ENCODE measurements at regions not wholly inside any gene's neighbourhood (a gene's known extent, or its start where the extent isn't known, plus 50 kb on each side); places are given as distances from the start of the nearest gene placed in this dataset.

DNA sequence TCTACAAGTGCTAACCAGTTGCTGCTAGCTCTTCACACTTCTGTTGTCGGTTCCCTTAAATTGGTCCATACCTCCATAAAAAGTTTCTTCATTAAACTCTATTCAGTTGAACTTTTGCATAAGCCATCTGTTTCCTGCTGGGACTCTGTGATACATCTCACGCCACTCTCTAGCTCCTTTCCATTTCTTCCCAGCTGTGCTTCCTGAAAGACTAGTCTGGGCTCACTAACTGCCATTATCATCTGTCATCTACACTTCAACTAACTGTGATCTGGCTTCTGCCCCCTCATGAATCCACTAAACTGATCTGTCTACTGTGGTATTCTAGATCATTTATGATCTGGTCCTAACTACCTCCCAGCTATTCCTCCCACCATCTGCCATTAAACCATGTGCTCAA, 78.3 kb downstream of the ELAPOR2 start:
- no peak for TF ChIP-seq CTCF (IDR thresholded peaks at IDR 0.05 in 4 of 5, conservative IDR thresholded peaks at IDR 0.05 in 1 of 5)
- TF ChIP-seq POLR2A (IDR thresholded peaks at IDR 0.05), result no peak
- in situ Hi-C loops (cut with MboI; ENCODE audit: low sequenced_read_pairs in 4 of 4), result no loop called here
- DNase-seq (no peak), ATAC-seq (no peak)
- Histone ChIP-seq H3K9me3 (no peaks in the 10 kb centered on the region), H3K27me3 (no peaks in the 10 kb centered on the region), H3K27ac (no peak overlapping the region), H3K4me3 (no peak overlapping the region), H3K36me3 (no peaks in the 10 kb centered on the region), H3K4me1 (no peaks in the 10 kb centered on the region)
- intact Hi-C loops (cut with DNase I; ENCODE audit: low total_unique reads), result no loop called here

- Histone ChIP-seq H3K36me3 (no peaks in the 10 kb centered on the region), H3K4me1 (no peaks in the 10 kb centered on the region), H3K4me3 (no peak overlapping the region), H3K27me3 (no peaks in the 10 kb centered on the region), H3K27ac (no peak overlapping the region), H3K9me3 (no peaks in the 10 kb centered on the region)
- DNase-seq (no peak), ATAC-seq (no peak)
- intact Hi-C loops (cut with DNase I; ENCODE audit: low total_unique reads), result no loop called here
- TF ChIP-seq CTCF (IDR thresholded peaks at IDR 0.05 in 4 of 5, conservative IDR thresholded peaks at IDR 0.05 in 1 of 5), result no peak
- TF ChIP-seq POLR2A (IDR thresholded peaks at IDR 0.05), result no peak
- in situ Hi-C loops (cut with MboI; ENCODE audit: low sequenced_read_pairs in 4 of 4), result no loop called here
Measured at GRCh38 chr7:86980223-86980622, 79.2 kb downstream of the ELAPOR2 start.

DNA sequence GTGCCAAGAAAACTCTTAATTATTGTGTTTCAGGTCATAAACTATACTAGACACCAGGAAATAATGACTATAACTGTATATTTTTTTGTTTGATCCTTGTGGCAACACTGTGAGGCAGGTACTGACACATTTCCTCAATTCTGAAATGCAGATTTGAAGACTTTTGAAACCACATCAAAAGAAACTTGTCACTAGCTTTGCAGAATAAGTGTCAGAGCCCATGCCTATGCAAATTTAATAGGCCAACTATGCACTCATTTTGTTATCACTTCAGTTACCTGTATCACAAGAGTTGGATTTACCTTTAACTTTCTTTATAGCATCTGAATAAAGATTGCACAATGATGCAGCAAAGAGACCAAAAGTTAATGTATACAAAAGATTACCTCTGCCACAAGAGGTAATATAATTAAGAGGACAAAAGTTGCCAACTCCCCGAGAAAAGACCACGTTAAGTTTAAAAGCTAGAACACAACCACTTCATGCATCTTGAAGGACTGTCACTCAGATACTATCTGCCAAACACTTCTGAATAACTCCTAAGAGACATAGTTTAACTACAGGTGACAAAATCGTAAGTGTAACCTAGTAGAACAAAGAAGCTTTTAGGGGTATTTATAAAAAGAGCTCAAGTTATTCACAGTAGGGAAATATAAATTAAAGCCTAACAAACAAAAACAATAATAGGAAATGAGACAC, 80.5 kb downstream of the ELAPOR2 start:
- Histone ChIP-seq H3K36me3 (no peaks in the 10 kb centered on the region), H3K4me3 (no peak overlapping the region), H3K27ac (no peak overlapping the region), H3K9me3 (no peaks in the 10 kb centered on the region), H3K27me3 (no peaks in the 10 kb centered on the region), H3K4me1 (no peaks in the 10 kb centered on the region)
- DNase-seq (no peak), ATAC-seq (no peak)
- no peak for TF ChIP-seq CTCF (IDR thresholded peaks at IDR 0.05 in 4 of 5, conservative IDR thresholded peaks at IDR 0.05 in 1 of 5)
- no peak for TF ChIP-seq POLR2A (IDR thresholded peaks at IDR 0.05)
- intact Hi-C loops (cut with DNase I; ENCODE audit: low total_unique reads), result no loop called here
- in situ Hi-C loops (cut with MboI; ENCODE audit: low sequenced_read_pairs in 4 of 4), result no loop called here

DNA sequence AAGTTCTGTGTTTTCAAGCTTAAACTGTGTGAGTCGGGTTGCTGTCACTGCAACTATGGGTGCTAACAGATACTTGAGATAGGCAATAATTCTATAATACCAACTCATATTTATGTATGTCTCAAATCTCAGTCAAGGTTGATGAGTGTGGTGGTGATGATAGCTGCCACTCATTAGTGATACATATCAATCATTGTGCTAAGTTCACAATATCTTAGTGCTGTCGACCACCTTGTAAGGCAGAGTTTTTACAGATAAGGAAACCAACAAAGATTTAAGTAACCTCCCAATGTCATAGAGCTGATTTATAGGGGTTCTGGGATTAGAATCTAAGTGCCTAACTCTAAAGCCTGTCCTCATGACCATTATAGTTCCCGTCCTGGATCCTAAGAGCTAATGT, 82.5 kb downstream of the ELAPOR2 start:
- intact Hi-C loops (cut with DNase I; ENCODE audit: low total_unique reads) (no loop called here), in situ Hi-C loops (cut with MboI; ENCODE audit: low sequenced_read_pairs in 4 of 4) (no loop called here)
- H3K4me3 ChIP-seq, result no peak overlapping the region
- no peaks in the 10 kb centered on the region for H3K4me1 ChIP-seq
- ATAC-seq, result no peak
- no peak overlapping the region for H3K27ac ChIP-seq
- no peaks in the 10 kb centered on the region for H3K36me3 ChIP-seq
- DNase-seq, result no peak
- TF ChIP-seq CTCF (IDR thresholded peaks at IDR 0.05 in 4 of 5, conservative IDR thresholded peaks at IDR 0.05 in 1 of 5) (no peak), POLR2A (IDR thresholded peaks at IDR 0.05) (no peak)
- no peaks in the 10 kb centered on the region for H3K27me3 ChIP-seq
- H3K9me3 ChIP-seq, result no peaks in the 10 kb centered on the region

DNA sequence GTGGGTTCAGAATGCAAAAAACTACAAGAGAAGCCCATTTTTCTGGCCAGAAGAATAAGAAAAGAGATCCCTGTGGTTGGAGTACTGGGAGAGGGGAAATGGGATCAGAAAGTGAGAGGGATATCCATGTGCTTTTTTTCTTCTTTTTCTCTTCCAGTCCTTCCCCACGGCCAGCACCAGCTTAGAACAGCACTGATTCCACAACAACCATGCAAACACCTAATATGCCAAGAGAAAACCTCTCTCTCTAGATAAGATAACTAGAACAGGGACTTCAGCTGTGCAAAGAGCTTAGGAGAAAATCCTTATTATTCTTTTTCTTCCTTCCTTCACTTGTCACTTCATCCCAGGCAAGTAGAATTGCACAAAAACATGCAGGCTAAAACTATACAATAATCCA, 83.5 kb downstream of the ELAPOR2 start:
- in situ Hi-C loops (cut with MboI; ENCODE audit: low sequenced_read_pairs in 4 of 4), result no loop called here
- H3K4me1 ChIP-seq, result peaks cover 0 to 3% of the 10 kb centered on the region in 2 donors
- H3K27ac ChIP-seq, result no peak overlapping the region
- no peaks in the 10 kb centered on the region for H3K36me3 ChIP-seq
- no peaks in the 10 kb centered on the region for H3K9me3 ChIP-seq
- ATAC-seq, result no peak
- intact Hi-C loops (cut with DNase I; ENCODE audit: low total_unique reads), result no loop called here
- no peak overlapping the region for H3K4me3 ChIP-seq
- TF ChIP-seq POLR2A (IDR thresholded peaks at IDR 0.05), result no peak
- TF ChIP-seq CTCF (IDR thresholded peaks at IDR 0.05 in 4 of 5, conservative IDR thresholded peaks at IDR 0.05 in 1 of 5), result no peak
- DNase-seq, result no peak
- H3K27me3 ChIP-seq, result no peaks in the 10 kb centered on the region
